Activated naive CD8-positive, alpha-beta T cell treated with anti-CD3 and anti-CD28 coated beads, Interleukin-2, amount 50 U/mL, for 24 hours (primary cell): ENCODE measurements at regions not wholly inside any gene's neighbourhood (a gene's known extent, or its start where the extent isn't known, plus 50 kb on each side); places are given as distances from the start of the nearest gene placed in this dataset.

Experiments
- ATAC-seq: fragments of 150-1000 bp; cut with Tn5 transposase; one replicate; pipeline ENCODE4 v1.10.0; 2021
- DNase-seq: peaks from one replicate; pipeline ENCODE4 v3.0.0; 2021
- H3K27ac Mint-ChIP-seq: one replicate; pipeline ENCODE4 v1.8.0; 2021; ENCODE audit warnings: mild to moderate bottlenecking, mixed read lengths
- H3K27me3 Mint-ChIP-seq: one replicate; pipeline ENCODE4 v1.8.0; 2021; ENCODE audit warnings: mixed read lengths
- H3K36me3 Mint-ChIP-seq: one replicate; pipeline ENCODE4 v1.8.0; 2021; ENCODE audit warnings: low read depth, mixed read lengths
- H3K4me1 Mint-ChIP-seq: one replicate; pipeline ENCODE4 v1.8.0; 2021; ENCODE audit warnings: mixed read lengths
- H3K4me3 Mint-ChIP-seq: one replicate; pipeline ENCODE4 v1.8.0; 2021; ENCODE audit warnings: mild to moderate bottlenecking, moderate library complexity, mixed read lengths
- H3K9me3 Mint-ChIP-seq: one replicate; pipeline ENCODE4 v1.8.0; 2021; ENCODE audit warnings: mixed read lengths

DNA sequence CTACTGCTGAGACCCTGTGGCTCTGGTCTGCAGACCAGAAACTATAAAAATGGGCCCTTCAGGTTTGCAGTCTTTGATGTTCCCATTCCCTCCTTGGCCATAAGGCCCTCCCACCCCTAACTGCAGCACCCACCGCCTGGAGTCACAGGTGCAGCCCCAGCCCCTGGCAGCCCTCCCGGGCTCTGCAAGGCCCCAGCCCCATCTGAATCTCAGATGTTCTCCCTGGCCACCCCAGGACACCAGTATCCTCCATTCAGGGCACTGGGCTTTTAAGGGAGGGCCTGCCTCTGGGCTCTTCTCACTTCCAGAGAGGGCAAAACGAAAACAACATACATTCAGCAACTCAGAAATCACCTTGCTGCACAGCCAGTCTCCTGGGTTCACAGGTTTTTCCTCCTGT lies 107.7 kb upstream of the RET start:
- H3K36me3 Mint-ChIP-seq: no peaks in the 10 kb centered on the region
- no peaks in the 10 kb centered on the region for H3K4me1 Mint-ChIP-seq
- ATAC-seq: no peak
- no peak for DNase-seq
- H3K9me3 Mint-ChIP-seq: no peaks in the 10 kb centered on the region
- H3K27me3 Mint-ChIP-seq: no peaks in the 10 kb centered on the region
- H3K4me3 Mint-ChIP-seq: no peak overlapping the region
- H3K27ac Mint-ChIP-seq: no peak overlapping the region

GRCh38 chr10:42969909-42970308 lies 107.0 kb upstream of the RET start:
- no peak for ATAC-seq
- Mint-ChIP-seq H3K36me3 (no peaks in the 10 kb centered on the region), H3K27me3 (no peaks in the 10 kb centered on the region), H3K9me3 (no peaks in the 10 kb centered on the region), H3K27ac (no peak overlapping the region), H3K4me3 (no peak overlapping the region), H3K4me1 (no peaks in the 10 kb centered on the region)
- no peak for DNase-seq

- no peak for ATAC-seq
- H3K4me3 Mint-ChIP-seq: no peak overlapping the region
- H3K4me1 Mint-ChIP-seq: no peaks in the 10 kb centered on the region
- H3K27ac Mint-ChIP-seq: no peak overlapping the region
- H3K36me3 Mint-ChIP-seq: no peaks in the 10 kb centered on the region
- DNase-seq: no peak
- no peaks in the 10 kb centered on the region for H3K27me3 Mint-ChIP-seq
- no peaks in the 10 kb centered on the region for H3K9me3 Mint-ChIP-seq
These were observed 106.2 kb upstream of the RET start for GRCh38 chr10:42970451-42971250.

GRCh38 chr10:42971251-42971599 lies 105.6 kb upstream of the RET start:
- Mint-ChIP-seq H3K36me3 (no peaks in the 10 kb centered on the region), H3K27ac (no peak overlapping the region), H3K4me3 (no peak overlapping the region), H3K9me3 (no peaks in the 10 kb centered on the region), H3K4me1 (no peaks in the 10 kb centered on the region), H3K27me3 (no peaks in the 10 kb centered on the region)
- ATAC-seq (no peak), DNase-seq (no peak)

DNA sequence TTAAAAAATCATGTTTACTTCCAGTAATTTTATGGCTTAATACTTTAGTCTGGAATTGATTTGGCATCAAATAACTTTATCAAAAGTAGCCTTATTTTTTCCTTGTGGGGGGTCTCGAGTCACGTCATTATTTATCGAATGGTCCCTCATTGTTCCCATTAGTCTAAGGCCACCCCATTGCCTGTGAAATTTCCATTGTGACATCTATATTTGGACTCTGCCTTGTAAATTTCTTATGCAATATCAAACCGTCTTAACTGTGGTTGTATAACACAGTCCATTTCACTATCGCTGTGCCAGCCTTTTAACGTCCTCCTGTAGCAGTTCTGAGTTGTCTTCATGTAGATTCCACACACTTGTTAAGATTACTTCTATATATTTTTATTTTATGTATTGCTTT lies 103.9 kb upstream of the RET start:
- ATAC-seq: no peak
- Mint-ChIP-seq H3K4me3 (no peak overlapping the region), H3K36me3 (no peaks in the 10 kb centered on the region), H3K4me1 (no peaks in the 10 kb centered on the region), H3K27ac (no peak overlapping the region), H3K9me3 (no peaks in the 10 kb centered on the region), H3K27me3 (no peaks in the 10 kb centered on the region)
- DNase-seq: no peak

- no peaks in the 10 kb centered on the region for H3K9me3 Mint-ChIP-seq
- H3K27me3 Mint-ChIP-seq: no peaks in the 10 kb centered on the region
- H3K27ac Mint-ChIP-seq: no peak overlapping the region
- no peak overlapping the region for H3K4me3 Mint-ChIP-seq
- no peaks in the 10 kb centered on the region for H3K36me3 Mint-ChIP-seq
- ATAC-seq: no peak
- no peak for DNase-seq
- no peaks in the 10 kb centered on the region for H3K4me1 Mint-ChIP-seq
These were observed 103.5 kb upstream of the RET start for GRCh38 chr10:42973411-42973810.

- no peak for ATAC-seq
- H3K4me3 Mint-ChIP-seq: no peak overlapping the region
These were observed 102.8 kb upstream of the RET start for GRCh38 chr10:42973870-42974692.

DNA sequence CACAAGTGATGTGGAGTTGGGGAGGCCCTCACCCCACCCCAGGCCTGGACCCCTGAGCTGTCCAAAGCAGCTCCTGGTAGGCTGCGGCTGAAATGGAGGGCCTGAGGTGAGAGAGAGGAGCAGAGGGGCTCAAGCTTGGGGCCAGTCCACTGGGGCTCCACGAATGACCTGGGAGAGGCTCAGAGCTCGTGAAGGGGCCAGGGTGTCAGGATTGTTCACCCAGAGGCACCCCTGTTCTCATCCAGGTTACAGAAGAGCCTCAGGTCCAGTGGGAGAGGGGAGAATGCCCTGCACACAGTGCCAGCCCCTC lies 102.2 kb upstream of the RET start:
- no peak for DNase-seq
- no peaks in the 10 kb centered on the region for H3K9me3 Mint-ChIP-seq
- no peaks in the 10 kb centered on the region for H3K27me3 Mint-ChIP-seq
- no peak overlapping the region for H3K4me3 Mint-ChIP-seq
- ATAC-seq: no peak
- no peaks in the 10 kb centered on the region for H3K36me3 Mint-ChIP-seq
- H3K4me1 Mint-ChIP-seq: no peaks in the 10 kb centered on the region
- H3K27ac Mint-ChIP-seq: no peak overlapping the region

More at GRCh38 chr10:42973870-42974692, 102.8 kb upstream of the RET start:
- H3K27ac Mint-ChIP-seq: no peak overlapping the region
- H3K36me3 Mint-ChIP-seq: no peaks in the 10 kb centered on the region
- no peaks in the 10 kb centered on the region for H3K27me3 Mint-ChIP-seq
- no peak for DNase-seq
- no peaks in the 10 kb centered on the region for H3K4me1 Mint-ChIP-seq
- no peaks in the 10 kb centered on the region for H3K9me3 Mint-ChIP-seq

DNA sequence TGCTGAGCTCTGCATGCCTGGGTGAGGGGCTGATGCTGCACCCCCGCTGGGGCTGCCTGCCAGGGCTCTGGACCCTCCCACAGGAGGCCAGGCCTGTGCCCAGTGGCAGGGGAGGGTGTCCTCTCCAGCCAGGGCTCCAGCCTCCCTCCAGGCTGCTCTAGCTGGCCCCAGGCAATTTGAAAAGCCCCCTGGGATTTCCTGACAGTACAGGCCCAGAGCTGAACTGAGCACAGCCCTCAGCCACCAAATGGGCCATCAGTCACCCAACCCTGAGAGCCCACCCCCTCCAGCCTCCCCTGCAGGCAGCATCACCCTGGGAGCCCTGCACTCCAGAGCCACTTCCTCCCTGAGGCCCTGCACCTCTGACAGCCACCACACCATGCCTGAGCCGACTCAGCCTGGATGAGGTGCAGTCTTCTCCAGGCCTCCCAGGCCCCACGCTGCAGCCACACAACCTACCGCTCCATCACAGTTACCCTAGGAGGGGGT lies 101.8 kb upstream of the RET start:
- no peak overlapping the region for H3K4me3 Mint-ChIP-seq
- ATAC-seq: peak; percentile 16
- H3K4me1 Mint-ChIP-seq: no peaks in the 10 kb centered on the region
- no peaks in the 10 kb centered on the region for H3K27me3 Mint-ChIP-seq
- no peaks in the 10 kb centered on the region for H3K9me3 Mint-ChIP-seq
- DNase-seq: no peak
- no peaks in the 10 kb centered on the region for H3K36me3 Mint-ChIP-seq
- no peak overlapping the region for H3K27ac Mint-ChIP-seq

DNA sequence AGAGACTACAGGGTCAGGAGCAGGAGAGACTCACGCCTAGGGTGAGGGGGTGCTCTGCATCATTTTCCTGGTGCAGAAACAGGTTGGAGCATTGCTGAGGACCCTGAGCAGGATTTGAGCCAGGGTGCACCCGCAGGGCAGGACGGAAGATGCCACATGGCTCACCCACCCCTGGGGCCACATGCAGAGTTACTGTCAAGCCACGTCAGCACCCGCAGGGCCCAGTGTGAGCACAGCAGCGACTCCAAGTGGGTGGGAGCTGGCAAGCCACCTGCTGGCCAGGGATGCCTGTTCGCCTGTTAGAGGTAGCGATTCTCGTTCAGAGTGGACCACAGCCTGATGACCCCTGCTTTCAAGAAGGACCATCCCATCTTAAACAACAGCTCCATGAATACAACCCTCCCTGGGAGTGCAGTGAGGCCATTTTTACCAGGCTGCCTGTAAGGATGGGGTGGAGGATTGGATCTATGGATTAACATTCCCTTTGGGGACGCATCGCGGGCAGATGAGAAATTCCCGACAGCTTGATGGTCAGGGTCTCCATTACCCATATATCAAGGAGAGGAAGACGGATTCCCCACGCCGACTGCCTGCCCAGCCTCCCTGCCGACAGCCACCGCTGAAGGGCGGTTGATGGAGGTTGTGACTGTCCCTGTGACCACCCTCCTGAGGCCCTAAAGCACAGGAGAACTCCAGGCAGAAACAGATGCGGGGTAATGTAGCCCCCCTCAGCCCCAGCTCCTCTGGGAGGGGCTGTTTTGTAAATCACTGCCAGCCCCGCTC lies 101.1 kb upstream of the RET start:
- Mint-ChIP-seq H3K4me3 (no peak overlapping the region), H3K36me3 (no peaks in the 10 kb centered on the region), H3K4me1 (no peaks in the 10 kb centered on the region), H3K9me3 (no peaks in the 10 kb centered on the region), H3K27me3 (no peaks in the 10 kb centered on the region), H3K27ac (no peak overlapping the region)
- no peak for ATAC-seq
- DNase-seq: no peak

GRCh38 chr10:42976351-42977031 lies 100.4 kb upstream of the RET start:
- Mint-ChIP-seq H3K4me3 (no peak overlapping the region), H3K4me1 (no peaks in the 10 kb centered on the region), H3K27me3 (no peaks in the 10 kb centered on the region), H3K27ac (no peak overlapping the region), H3K36me3 (no peaks in the 10 kb centered on the region), H3K9me3 (no peaks in the 10 kb centered on the region)
- ATAC-seq (no peak), DNase-seq (no peak)

DNA sequence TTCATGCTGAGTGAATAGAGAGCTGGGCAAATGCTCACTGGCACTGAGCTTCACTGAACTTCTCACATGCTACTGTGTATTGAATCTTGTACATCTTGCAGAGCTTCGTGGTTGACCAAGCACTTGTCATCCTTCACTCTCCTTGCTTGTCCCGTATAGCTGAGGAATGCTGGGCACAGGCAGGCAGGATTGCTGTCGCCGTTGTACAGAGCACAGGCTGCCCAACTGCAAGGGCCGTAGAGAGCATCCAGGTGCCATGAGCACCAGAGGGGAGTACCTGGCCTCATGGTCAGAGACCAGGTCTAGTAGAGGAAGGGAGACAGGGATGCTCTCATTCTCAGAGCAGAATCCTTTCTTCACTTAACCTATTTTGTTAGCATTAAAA lies 99.8 kb upstream of the RET start:
- Mint-ChIP-seq H3K4me3 (no peak overlapping the region), H3K27me3 (no peaks in the 10 kb centered on the region)
- ATAC-seq: no peak

GRCh38 chr10:42979181-42979580 lies 97.7 kb upstream of the RET start:
- Mint-ChIP-seq H3K4me1 (no peaks in the 10 kb centered on the region), H3K9me3 (no peaks in the 10 kb centered on the region), H3K36me3 (no peaks in the 10 kb centered on the region), H3K27ac (no peak overlapping the region), H3K27me3 (no peaks in the 10 kb centered on the region), H3K4me3 (no peak overlapping the region)
- ATAC-seq (no peak), DNase-seq (no peak)

More for the DNA sequence above, 99.8 kb upstream of the RET start:
- Mint-ChIP-seq H3K4me1 (no peaks in the 10 kb centered on the region), H3K9me3 (no peaks in the 10 kb centered on the region), H3K36me3 (no peaks in the 10 kb centered on the region), H3K27ac (no peak overlapping the region)
- DNase-seq: no peak

GRCh38 chr10:42979721-42980467 lies 97.0 kb upstream of the RET start:
- H3K9me3 Mint-ChIP-seq: no peaks in the 10 kb centered on the region
- DNase-seq: no peak
- no peak overlapping the region for H3K4me3 Mint-ChIP-seq
- no peak for ATAC-seq
- no peaks in the 10 kb centered on the region for H3K4me1 Mint-ChIP-seq
- H3K36me3 Mint-ChIP-seq: no peaks in the 10 kb centered on the region
- H3K27me3 Mint-ChIP-seq: no peaks in the 10 kb centered on the region
- H3K27ac Mint-ChIP-seq: no peak overlapping the region
